Loucy (cell line): ENCODE measurements at regions not wholly inside any gene's neighbourhood (a gene's known extent, or its start where the extent isn't known, plus 50 kb on each side); places are given as distances from the start of the nearest gene placed in this dataset.

Experiments used
- EZH2phosphoT487 ChIP-seq: fragments of 200-600 bp; IDR thresholded peaks from 2 replicates; pipeline ENCODE4 v1.6.1; 2018; ENCODE audit warnings: antibody characterized with exemption, mild to moderate bottlenecking, moderate library complexity, borderline replicate concordance
- TF ChIP-seq, protein P1 (sequence below): fragments of 200-600 bp; sonication (generic); conservative IDR thresholded peaks from 2 replicates; pipeline ENCODE4 v1.5.1; 2014; ENCODE audit warnings: mild to moderate bottlenecking, antibody characterized with exemption, low read length

DNA sequence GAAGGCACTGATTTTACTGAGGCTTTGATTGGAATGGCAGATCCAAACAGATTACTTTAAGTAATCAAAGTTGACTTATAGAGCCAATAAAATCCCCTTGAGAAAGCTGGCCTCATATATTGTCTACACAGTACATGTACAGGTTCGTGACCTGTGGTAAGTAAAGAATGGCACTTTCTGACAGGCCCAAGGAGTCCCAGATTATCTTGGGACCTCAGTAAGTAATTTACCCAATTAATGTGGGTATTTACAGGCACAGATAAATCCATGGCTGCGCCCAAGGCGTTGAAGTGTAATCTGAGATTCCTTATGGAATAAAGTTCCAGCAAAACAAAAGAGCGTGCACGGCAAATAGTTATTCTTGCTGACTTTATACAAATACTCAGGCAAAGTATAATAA is 62.4 kb downstream of the PAGE2 start:
- TF ChIP-seq, protein P1, sequence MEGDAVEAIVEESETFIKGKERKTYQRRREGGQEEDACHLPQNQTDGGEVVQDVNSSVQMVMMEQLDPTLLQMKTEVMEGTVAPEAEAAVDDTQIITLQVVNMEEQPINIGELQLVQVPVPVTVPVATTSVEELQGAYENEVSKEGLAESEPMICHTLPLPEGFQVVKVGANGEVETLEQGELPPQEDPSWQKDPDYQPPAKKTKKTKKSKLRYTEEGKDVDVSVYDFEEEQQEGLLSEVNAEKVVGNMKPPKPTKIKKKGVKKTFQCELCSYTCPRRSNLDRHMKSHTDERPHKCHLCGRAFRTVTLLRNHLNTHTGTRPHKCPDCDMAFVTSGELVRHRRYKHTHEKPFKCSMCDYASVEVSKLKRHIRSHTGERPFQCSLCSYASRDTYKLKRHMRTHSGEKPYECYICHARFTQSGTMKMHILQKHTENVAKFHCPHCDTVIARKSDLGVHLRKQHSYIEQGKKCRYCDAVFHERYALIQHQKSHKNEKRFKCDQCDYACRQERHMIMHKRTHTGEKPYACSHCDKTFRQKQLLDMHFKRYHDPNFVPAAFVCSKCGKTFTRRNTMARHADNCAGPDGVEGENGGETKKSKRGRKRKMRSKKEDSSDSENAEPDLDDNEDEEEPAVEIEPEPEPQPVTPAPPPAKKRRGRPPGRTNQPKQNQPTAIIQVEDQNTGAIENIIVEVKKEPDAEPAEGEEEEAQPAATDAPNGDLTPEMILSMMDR = no peak
- no peak for TF ChIP-seq EZH2phosphoT487
